C4-2B (cell line): ENCODE measurements at regions not wholly inside any gene's neighbourhood (a gene's known extent, or its start where the extent isn't known, plus 50 kb on each side); places are given as distances from the start of the nearest gene placed in this dataset.

Source experiments
- ZFX ChIP-seq: fragments of 450-650 bp; IDR thresholded peaks from 2 replicates; pipeline ENCODE4 v1.6.1; 2017
- TF ChIP-seq, protein P1 (sequence below): fragments of 450-650 bp; conservative IDR thresholded peaks from 2 replicates; pipeline ENCODE4 v1.5.1; 2017; ENCODE audit warnings: mild to moderate bottlenecking

DNA sequence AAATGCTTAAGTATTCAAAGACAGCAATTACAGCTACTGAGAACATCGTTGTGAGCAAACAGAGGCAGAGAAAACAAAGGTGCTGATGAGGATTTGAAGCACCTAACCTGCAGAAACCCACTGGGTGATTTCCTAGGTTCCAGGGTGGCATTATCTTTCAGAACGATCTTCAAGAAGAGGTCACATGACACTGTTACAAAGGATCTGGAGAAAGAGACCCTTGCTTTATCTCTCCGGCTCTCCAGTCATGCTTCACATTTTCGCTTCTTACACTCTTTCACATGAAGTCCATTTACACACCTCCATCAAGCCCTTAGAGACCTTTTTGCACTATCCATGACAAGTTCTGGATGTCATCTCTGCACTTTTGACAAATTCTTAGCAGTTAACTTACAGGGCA lies 70.8 kb downstream of the GOLGA8B start:
- TF ChIP-seq, protein P1, sequence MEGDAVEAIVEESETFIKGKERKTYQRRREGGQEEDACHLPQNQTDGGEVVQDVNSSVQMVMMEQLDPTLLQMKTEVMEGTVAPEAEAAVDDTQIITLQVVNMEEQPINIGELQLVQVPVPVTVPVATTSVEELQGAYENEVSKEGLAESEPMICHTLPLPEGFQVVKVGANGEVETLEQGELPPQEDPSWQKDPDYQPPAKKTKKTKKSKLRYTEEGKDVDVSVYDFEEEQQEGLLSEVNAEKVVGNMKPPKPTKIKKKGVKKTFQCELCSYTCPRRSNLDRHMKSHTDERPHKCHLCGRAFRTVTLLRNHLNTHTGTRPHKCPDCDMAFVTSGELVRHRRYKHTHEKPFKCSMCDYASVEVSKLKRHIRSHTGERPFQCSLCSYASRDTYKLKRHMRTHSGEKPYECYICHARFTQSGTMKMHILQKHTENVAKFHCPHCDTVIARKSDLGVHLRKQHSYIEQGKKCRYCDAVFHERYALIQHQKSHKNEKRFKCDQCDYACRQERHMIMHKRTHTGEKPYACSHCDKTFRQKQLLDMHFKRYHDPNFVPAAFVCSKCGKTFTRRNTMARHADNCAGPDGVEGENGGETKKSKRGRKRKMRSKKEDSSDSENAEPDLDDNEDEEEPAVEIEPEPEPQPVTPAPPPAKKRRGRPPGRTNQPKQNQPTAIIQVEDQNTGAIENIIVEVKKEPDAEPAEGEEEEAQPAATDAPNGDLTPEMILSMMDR, result no peak
- no peak for TF ChIP-seq ZFX
